GM10266 (cell line): ENCODE measurements at regions not wholly inside any gene's neighbourhood (a gene's known extent, or its start where the extent isn't known, plus 50 kb on each side); places are given as distances from the start of the nearest gene placed in this dataset.

ENCODE experiments used
- DNase-seq: peaks from one replicate; pipeline ENCODE4 v3.0.0; 2012; ENCODE audit errors: extremely low spot score
- TF ChIP-seq, protein P1 (sequence below): IDR thresholded peaks from 2 replicates; pipeline ENCODE4 v1.5.1; 2012; ENCODE audit warnings: mild to moderate bottlenecking, low read depth; ENCODE audit not compliant: control insufficient read depth, insufficient read depth; ENCODE audit errors: missing control alignments

DNA sequence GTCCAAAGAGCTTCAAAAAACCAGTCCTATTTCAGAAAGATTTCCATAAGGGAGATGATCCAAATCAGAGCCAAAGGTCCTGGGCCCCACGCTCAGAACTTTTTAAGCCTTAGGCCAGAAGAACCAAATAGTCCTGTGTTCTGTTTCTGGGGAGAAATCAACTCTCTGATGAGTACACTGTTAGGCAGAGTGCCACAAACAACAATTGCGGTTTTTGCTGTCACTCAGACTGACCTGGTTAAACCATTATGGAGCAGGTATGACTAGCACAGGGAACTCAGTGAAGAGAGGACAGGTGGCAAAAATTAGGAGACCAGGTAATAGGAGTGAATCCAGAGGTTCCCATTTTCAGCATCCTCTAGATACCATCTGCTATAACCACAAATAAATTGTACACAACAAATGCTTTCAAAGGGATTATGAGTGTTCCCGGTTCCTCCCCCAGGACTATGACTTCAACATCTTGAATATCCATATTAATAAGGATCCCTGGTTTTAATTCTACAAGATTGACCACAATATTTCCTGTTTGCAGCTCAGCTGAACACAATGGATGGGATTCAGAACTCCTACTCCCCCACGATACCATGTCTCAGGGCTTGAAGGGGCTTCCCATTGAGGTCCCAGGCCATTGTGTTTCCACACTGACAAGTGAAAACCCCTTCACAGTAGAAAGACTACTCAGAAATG lies 52.1 kb upstream of the FREM1 start:
- TF ChIP-seq, protein P1, sequence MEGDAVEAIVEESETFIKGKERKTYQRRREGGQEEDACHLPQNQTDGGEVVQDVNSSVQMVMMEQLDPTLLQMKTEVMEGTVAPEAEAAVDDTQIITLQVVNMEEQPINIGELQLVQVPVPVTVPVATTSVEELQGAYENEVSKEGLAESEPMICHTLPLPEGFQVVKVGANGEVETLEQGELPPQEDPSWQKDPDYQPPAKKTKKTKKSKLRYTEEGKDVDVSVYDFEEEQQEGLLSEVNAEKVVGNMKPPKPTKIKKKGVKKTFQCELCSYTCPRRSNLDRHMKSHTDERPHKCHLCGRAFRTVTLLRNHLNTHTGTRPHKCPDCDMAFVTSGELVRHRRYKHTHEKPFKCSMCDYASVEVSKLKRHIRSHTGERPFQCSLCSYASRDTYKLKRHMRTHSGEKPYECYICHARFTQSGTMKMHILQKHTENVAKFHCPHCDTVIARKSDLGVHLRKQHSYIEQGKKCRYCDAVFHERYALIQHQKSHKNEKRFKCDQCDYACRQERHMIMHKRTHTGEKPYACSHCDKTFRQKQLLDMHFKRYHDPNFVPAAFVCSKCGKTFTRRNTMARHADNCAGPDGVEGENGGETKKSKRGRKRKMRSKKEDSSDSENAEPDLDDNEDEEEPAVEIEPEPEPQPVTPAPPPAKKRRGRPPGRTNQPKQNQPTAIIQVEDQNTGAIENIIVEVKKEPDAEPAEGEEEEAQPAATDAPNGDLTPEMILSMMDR: no peak
- DNase-seq: no peak

GRCh38 chr9:14961372-14962068 lies 51.3 kb upstream of the FREM1 start:
- TF ChIP-seq, protein P1: no peak
- no peak for DNase-seq

GRCh38 chr9:14960881-14961280 lies 50.7 kb upstream of the FREM1 start:
- DNase-seq: no peak
- TF ChIP-seq, protein P1: no peak
